ENCODE measurements at regions not wholly inside any gene's neighbourhood (a gene's known extent, or its start where the extent isn't known, plus 50 kb on each side); places are given as distances from the start of the nearest gene placed in this dataset.
"Not testable (repeated sequence)": the region's sequence is repeated elsewhere in the genome, so short reads cannot be mapped to it uniquely, and the experiment has no call there.

DNA sequence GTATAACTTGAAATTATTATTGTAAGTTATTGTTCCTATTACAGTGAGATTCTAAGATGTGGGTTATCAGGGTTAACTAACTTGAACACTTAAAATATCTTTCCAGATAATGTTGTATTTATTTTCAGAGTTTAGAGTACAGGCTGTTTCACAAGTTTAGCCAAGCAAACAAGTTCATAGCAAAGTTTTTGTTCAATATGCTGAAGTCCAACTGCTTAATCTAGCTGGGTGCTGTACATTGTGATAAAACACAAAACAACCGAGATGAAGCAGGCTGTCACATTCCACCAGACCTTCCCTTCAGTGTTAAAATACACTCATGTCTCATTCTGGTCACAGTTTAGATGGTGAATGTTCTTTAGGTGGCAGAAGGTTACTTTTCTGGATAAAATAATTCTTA, 148.0 kb upstream of the PCDH20 start:
- DNase-seq (ENCODE audit: low read depth, low spot score), result no peak

DNA sequence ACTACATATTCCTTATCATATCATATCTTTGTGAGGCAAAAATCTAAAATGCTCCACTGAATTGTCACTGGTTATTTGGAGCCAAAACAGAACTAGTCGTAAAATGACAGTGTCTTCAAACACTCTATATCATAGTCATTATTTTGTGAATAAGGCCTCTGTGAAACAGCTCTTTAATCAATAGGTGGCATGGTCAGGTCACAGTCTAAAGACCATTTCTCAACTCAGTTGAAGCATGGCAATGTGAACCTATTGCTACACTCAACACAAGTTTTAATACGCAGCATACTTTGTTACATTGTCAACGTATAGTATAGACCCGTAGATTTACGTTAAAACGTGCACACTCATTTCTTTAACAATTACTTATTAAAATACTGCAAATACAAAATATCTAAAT, 131.3 kb upstream of the PCDH20 start:
- no peak for DNase-seq (ENCODE audit: low read depth, low spot score)

DNA sequence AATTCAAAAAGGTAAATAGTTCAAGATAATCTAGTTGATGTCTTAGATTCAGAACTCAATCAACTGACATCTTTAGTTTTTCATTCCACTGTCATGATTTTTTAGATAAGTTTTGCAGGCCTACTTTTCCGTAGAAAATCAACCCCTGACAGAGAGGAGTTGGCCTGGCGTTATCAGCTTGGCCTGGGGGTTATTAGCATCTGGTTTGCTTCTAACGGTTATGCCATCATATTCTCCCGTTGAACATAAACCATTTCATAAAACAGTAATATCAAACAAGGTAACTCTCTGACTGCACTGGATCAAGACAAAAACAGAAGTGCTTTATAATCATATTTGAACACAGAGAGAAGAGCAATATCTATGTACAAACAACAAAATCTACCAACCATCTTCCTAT, 130.8 kb upstream of the PCDH20 start:
- DNase-seq (ENCODE audit: low read depth, low spot score), result no peak

DNA sequence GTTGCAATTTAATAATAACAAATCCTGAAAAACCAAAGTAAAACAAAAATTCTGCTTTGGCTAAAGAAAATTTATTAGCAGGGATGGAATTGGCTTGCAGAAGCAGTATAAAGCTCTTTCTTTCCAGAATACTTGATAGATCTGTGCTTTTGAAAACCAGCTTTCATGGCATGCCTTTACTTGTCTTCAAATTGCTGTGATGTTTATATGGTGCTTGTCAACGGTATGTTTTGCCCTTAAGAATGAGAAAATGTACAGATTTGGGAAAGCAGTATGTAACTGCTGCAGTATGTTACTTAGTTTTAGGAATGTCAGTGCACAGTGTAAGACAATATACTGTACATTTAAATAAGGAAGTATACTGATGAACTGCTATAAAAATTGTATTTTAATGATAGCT, 120.8 kb upstream of the PCDH20 start:
- no peak for DNase-seq (ENCODE audit: low read depth, low spot score)

DNA sequence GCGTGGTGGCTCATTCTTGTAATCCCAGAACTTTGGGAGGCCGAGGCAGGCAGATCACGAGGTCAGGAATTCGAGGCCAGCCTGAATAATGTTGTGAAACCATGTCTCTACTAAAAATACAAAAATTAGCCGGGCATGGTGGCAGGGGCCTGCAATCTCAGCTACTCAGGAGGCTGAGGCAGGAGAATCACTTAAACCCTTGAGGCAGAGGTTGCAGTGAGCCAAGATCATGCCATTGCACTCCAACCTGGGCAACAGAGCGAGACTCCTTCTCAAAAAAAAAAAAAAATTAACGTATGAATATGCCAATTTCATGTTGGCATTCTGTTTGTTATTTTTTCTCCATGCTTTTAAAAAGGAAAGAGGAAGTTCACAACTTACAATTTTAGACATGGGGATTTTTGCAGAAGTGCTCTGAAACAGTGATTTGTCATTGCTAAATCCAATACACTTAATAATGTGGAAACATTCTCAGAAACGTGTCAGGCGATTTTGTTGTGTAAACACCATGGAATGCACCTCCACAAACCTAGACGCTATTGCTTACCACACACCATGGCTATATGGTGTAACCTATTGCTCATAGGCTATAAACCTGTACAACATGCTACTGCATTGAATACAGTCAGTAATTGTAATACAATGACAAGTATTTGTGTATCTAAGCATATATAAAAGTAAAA, 115.9 kb upstream of the PCDH20 start:
- DNase-seq (ENCODE audit: low read depth, low spot score), result no peak

DNA sequence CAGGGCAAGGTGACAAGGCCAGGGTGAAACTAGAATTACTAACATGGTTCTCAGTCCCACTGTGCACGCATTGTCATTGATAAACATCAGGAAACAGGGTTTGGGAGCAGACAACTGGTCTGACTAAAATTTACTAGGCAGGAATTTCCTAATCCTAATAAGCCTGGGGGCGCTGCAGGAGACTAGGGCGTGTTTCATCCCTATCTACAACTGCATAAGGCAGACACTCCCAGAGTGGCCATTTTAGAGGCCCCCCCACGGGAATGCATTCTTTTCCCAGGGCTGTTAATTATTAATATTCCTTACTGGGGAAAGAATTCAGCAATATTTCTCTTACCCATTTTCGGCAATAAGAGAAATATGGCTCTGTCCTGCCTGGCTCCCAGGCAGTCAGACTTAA, 103.6 kb upstream of the PCDH20 start:
- DNase-seq (ENCODE audit: low read depth, low spot score), result not testable (repeated sequence)

DNA sequence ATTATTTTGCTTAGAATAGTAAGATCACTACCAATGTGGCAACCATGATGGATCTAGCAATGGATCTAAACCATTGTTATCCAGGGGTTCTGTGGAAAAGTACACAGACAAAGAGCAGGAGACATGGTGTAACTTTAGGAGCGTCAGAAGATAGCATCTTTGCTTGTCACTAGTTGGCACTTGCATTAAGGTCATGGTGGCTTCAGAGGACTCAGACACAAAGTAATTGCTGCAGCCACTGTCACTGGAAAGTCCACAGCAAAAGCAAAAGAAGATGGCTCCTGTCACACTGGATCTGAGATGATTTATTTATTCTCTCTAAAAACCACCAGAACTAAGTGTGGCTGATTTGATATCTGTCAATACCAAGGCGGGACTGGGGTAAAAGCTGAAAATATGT, 93.3 kb upstream of the PCDH20 start:
- no peak for DNase-seq (ENCODE audit: low read depth, low spot score)

DNA sequence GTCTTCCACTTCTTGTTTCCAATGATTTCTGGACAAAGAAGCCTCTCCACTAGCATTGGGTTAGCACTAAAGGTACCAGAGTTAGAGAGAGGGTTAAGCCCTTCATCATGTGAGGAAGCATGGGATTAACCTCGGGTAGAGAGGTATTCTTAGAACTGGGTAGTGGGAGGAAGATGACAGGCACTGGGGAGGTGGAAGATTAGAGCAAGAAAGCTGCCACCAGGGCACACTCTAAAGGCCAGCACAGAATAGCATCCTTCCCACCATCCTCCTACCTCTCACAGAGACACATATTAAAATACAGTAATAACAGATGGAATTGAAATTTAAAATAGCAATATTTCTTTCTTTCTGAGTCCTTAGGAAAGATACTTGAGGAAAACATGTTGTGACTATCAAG, 84.5 kb upstream of the PCDH20 start:
- no peak for DNase-seq (ENCODE audit: low read depth, low spot score)

DNA sequence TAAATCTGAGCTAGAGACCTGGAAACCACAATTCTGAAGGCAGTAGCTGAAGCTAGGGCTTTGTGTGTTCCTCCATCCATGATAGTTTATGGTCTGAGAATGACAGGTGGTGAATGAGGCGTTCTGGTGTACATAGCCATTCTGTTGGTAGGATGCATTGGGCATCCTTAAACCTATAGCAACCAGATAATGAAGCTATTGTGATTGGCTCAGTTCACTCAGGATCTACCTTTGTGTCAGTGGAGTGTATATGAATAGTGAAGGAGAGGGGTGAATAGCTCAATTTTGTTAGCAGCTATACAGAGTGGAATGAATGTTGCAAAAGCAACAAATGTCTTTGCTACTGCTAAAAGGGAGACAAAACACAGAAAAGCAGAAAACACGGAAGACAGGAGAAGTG, 80.0 kb upstream of the PCDH20 start:
- no peak for DNase-seq (ENCODE audit: low read depth, low spot score)

DNA sequence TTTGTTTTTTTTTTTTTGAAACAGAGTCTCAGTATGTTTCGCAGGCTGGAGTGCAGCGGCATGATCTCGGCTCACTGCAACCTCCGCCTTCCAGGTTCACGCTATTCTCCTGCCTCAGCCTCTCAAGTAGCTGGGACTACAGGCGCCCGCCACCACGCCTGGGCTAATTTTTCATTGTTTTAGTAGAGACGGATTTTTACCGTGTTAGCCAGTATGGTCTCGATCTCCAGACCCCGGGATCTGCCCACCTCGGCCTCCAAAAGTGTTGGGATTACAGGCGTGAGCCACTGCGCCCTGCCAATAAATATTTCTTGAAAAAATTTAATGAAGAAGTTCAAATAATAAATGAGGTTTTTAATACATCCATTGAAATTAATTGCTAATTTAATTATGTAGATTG, 77.9 kb upstream of the PCDH20 start:
- DNase-seq (ENCODE audit: low read depth, low spot score), result not testable (repeated sequence)

DNA sequence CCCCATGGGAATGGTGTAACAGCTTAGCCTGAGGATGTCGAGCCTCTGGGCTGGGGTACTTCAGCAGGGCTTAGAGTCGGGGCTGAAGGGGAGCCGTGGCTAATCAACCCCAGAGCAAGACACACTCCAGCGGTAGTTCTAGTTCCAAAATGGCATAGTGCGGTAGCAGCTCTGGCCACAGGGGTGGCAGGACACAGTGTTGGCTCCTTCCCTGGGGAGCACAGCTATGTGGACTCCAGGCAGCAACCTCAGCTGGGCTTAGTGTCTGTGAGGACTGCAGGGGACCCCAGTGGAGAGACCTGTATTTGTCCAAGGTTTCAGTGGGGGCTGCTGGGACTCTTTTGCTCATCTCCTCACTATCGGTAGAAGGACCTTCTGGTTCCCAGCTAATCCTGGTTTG, 70.8 kb upstream of the PCDH20 start:
- no peak for DNase-seq (ENCODE audit: low read depth, low spot score)

DNA sequence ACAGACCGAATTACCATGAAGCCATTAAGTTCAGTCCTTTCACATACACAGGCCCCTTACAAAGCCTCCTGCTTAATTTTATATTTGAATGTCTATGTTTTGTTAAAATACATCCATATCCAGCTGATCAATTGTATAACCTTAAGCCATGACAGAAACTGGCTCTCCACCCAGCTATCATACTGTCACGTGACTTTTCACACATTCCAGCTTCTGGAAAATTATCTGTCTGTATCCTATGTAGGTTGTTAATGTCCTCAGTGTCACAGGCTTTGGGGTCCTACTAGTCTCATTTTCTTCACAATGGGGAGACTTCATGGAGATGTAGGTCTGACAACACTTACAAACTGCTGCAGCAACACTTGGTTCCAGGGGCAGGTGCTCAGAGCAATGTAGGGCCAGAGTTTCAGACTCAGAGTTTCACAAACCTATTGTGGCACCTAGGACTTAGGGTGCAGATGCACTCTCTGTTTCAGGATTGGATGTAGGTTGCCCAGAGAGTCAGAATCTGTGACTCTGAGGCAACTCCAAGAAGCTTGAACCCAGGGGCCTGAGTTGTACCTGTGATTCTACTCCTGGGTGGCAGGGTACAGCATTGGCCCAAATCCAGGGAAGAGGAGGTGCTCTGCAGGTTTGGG, 69.6 kb upstream of the PCDH20 start:
- no peak for DNase-seq (ENCODE audit: low read depth, low spot score)

DNA sequence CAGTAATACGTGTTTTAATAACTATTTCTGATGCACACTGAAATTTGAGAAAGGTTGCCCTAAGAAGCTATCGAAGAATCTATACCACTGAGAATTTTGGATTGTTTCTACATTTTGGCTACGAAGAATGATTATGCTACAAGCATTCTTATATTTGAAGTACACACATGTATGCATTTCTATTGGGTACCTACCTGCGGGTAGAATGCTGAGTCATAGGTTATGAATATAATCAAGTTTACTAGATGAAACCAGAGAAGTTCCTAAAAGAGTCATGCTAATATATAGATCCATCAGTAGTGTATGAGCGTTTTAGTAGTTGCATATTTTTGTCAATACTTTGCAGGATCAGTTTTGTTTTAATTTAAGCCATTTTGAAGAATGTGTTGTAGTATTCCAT, 62.0 kb upstream of the PCDH20 start:
- DNase-seq (ENCODE audit: low read depth, low spot score), result no peak

DNA sequence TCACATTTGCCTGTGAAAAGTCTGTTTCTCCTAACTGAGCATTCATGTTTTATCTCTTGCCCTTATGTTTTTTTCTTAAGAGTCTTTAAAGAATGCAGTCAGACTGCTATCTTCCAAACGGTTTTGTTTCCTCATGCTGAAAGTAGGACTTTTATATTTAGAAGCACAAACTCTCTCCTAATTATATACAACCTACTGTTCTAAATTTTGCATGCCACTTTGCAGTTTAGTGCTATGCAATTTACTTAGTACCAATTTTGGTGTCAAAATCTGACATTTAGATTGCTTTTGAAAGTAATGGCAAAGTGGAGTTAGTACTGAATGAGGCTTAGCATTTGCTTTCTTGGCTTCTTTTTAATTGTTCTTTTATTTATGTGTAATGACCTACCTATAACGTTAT, 55.1 kb upstream of the PCDH20 start:
- no peak for DNase-seq (ENCODE audit: low read depth, low spot score)

DNA sequence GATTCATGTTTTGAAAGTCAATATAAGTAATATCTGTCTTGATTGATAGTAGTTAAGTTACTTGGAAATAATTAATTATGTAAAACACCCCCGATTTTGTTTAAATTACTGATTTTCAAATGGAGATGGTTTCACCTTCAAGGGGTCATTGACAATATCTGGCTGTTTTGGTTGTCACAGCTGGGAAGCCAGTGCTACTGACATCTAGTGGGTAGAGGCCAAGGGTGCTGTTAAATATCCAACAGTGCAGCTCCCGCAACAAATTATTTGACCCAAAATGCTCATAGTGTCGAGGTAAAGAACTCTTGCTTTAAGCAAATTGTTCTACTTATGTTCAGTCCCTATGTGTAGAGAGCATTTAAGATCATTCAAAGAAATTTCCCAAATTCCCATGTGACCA, 50.6 kb upstream of the PCDH20 start:
- DNase-seq (ENCODE audit: low read depth, low spot score), result no peak

All from brain pericyte (primary cell).